Progenitor cell of endocrine pancreas (in vitro differentiated cells): ENCODE measurements at regions not wholly inside any gene's neighbourhood (a gene's known extent, or its start where the extent isn't known, plus 50 kb on each side); places are given as distances from the start of the nearest gene placed in this dataset.
"Not testable (repeated sequence)": the region's sequence is repeated elsewhere in the genome, so short reads cannot be mapped to it uniquely, and the experiment has no call there.

ENCODE experiments used
- DNase-seq: peaks from one replicate; pipeline ENCODE4 v3.0.0; 2021; ENCODE audit warnings: low spot score; ENCODE audit not compliant: unreplicated experiment
- H3K27ac Mint-ChIP-seq: 2 replicates; pipeline ENCODE4 v1.8.0; 2021; ENCODE audit warnings: mild to moderate bottlenecking, moderate library complexity, mixed read lengths
- H3K27me3 Mint-ChIP-seq: 2 replicates; pipeline ENCODE4 v1.8.0; 2021; ENCODE audit warnings: mixed read lengths
- H3K36me3 Mint-ChIP-seq: 2 replicates; pipeline ENCODE4 v1.8.0; 2022; ENCODE audit warnings: mixed read lengths; ENCODE audit not compliant: insufficient read depth
- H3K4me1 Mint-ChIP-seq: 2 replicates; pipeline ENCODE4 v1.8.0; 2021; ENCODE audit warnings: low read depth, mixed read lengths
- H3K4me3 Mint-ChIP-seq: 2 replicates; pipeline ENCODE4 v1.8.0; 2021; ENCODE audit warnings: low read depth, mild to moderate bottlenecking, moderate library complexity, mixed read lengths
- H3K9me3 Mint-ChIP-seq: 2 replicates; pipeline ENCODE4 v1.8.0; 2021; ENCODE audit warnings: low read depth, mixed read lengths
- CTCF ChIP-seq: fragments of 200-600 bp; sonication (generic); IDR thresholded peaks from one replicate; pipeline ENCODE4 v1.5.0; 2021; ENCODE audit warnings: antibody characterized with exemption, mild to moderate bottlenecking; ENCODE audit not compliant: unreplicated experiment

DNA sequence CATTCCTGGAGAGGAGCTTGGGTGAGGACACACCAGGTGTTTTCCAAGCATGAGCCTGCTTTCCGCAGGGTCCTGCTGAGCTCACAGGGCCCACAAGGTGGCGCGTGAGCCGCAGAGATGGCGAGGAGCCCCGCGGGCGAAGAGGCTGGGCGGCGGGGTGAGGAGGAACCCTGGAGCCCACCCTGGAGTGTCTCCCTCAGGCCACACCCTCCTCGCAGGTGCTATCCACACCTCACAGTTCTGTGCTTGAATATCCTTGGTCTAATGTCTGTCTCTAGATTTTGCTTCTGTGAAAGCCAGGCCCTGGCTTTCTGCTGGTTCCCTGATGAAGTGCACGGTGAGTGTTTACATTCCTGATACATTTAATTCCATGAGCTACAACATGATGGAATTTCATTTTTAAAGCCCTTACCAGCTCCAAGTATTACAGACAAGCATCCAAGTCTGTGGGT, 433.6 kb downstream of the ACTR3B start:
- Mint-ChIP-seq H3K27me3 (no peaks in the 10 kb centered on the region), H3K36me3 (no peaks in the 10 kb centered on the region), H3K27ac (no peak overlapping the region), H3K9me3 (peaks cover 20% of the 10 kb centered on the region), H3K4me3 (no peak overlapping the region), H3K4me1 (no peaks in the 10 kb centered on the region)
- peak; percentile 32 for DNase-seq
- TF ChIP-seq CTCF, result peak; percentile 76

- Mint-ChIP-seq H3K9me3 (peaks cover 74% of the 10 kb centered on the region), H3K36me3 (peaks cover 5% of the 10 kb centered on the region), H3K27ac (no peak overlapping the region), H3K27me3 (no peaks in the 10 kb centered on the region), H3K4me3 (no peak overlapping the region), H3K4me1 (no peaks in the 10 kb centered on the region)
- no peak for TF ChIP-seq CTCF
- no peak for DNase-seq
Observed at GRCh38 chr7:153217032-153217431, 457.5 kb downstream of the ACTR3B start.

GRCh38 chr7:153224890-153225289, 465.3 kb downstream of the ACTR3B start:
- no peak for DNase-seq
- Mint-ChIP-seq H3K9me3 (peaks cover 68% of the 10 kb centered on the region), H3K4me3 (no peak overlapping the region), H3K27me3 (no peaks in the 10 kb centered on the region), H3K4me1 (no peaks in the 10 kb centered on the region), H3K27ac (no peak overlapping the region), H3K36me3 (peaks cover 4% of the 10 kb centered on the region)
- TF ChIP-seq CTCF, result no peak

- not testable (repeated sequence) for H3K4me1 Mint-ChIP-seq, H3K27me3 Mint-ChIP-seq, H3K27ac Mint-ChIP-seq, H3K4me3 Mint-ChIP-seq, DNase-seq, H3K36me3 Mint-ChIP-seq
- H3K9me3 Mint-ChIP-seq, result peaks cover 27% of the 10 kb centered on the region
Observed at GRCh38 chr7:153245136-153245535, 485.6 kb downstream of the ACTR3B start.

- TF ChIP-seq CTCF, result no peak
- Mint-ChIP-seq H3K9me3 (peaks cover 28% of the 10 kb centered on the region), H3K4me1 (no peaks in the 10 kb centered on the region), H3K27ac (no peak overlapping the region), H3K4me3 (no peak overlapping the region), H3K27me3 (no peaks in the 10 kb centered on the region), H3K36me3 (peaks cover 1% of the 10 kb centered on the region)
- no peak for DNase-seq
Observed at GRCh38 chr7:153245809-153246208, 486.3 kb downstream of the ACTR3B start.

GRCh38 chr7:153247926-153248325, 488.4 kb downstream of the ACTR3B start:
- no peak for TF ChIP-seq CTCF
- Mint-ChIP-seq H3K4me1 (no peaks in the 10 kb centered on the region), H3K27me3 (no peaks in the 10 kb centered on the region), H3K4me3 (no peak overlapping the region), H3K9me3 (peaks cover 33% of the 10 kb centered on the region), H3K36me3 (peaks cover 1% of the 10 kb centered on the region), H3K27ac (no peak overlapping the region)
- no peak for DNase-seq
